ENCODE measurements at regions not wholly inside any gene's neighbourhood (a gene's known extent, or its start where the extent isn't known, plus 50 kb on each side); places are given as distances from the start of the nearest gene placed in this dataset.

GRCh38 chr4:124952601-124953000 is 240.1 kb upstream of the ANKRD50 start:
- TF ChIP-seq CTCF (IDR thresholded peaks at IDR 0.05): no peak
- TF ChIP-seq POLR2A (IDR thresholded peaks at IDR 0.05): no peak

Measured in adrenal gland (tissue), 5 donors.